Skeletal muscle cell (primary cell): ENCODE measurements at regions not wholly inside any gene's neighbourhood (a gene's known extent, or its start where the extent isn't known, plus 50 kb on each side); places are given as distances from the start of the nearest gene placed in this dataset.
A peak's percentile ranks its signal among the peaks of the same experiment; 100 is the strongest.

Experiments used
- DNase-seq: peaks from one replicate; pipeline ENCODE4 v3.0.0-alpha.2; 2010; ENCODE audit warnings: low read depth
- H3K4me3 ChIP-seq: 2 replicates; pipeline ENCODE4 v1.5.1; 2011; ENCODE audit warnings: low read depth, mild to moderate bottlenecking, control low read depth, low read length, moderate library complexity

DNA sequence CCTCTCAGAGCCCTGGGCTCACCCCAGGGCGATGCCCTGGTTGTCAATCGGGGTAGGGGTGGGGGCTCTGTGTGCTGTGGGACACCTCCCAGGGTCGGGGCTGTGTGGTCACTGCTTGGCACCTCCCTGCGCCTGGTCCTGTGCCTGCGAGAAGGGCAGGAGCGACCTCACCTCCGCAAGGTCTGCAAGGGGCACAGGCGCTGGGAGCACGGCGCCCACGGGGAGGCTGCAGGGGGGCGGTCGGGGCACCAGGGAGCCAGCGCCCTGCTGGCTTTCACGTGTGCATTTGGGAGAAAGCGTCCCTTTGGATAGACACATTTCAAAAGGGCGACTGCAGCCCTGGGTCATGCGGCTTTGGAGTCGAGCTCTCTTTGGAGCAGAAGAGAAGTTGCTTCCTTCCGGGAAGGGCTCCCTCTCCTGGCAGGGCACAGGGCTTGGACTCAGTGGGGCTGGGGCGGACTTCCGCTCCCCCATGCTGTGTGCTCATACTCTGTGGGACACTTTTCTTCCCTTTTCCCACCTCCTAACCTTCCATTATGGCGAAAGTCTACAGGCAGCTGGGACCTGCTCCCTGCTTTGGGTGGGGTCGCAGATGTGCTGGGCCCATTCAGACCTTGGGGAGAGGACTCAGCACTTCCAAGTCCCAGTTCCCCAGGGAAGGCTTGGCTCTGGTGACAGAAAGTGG is 52.9 kb upstream of the SLC28A3 start:
- H3K4me3 ChIP-seq, result no peak overlapping the region
- DNase-seq, result no peak

DNA sequence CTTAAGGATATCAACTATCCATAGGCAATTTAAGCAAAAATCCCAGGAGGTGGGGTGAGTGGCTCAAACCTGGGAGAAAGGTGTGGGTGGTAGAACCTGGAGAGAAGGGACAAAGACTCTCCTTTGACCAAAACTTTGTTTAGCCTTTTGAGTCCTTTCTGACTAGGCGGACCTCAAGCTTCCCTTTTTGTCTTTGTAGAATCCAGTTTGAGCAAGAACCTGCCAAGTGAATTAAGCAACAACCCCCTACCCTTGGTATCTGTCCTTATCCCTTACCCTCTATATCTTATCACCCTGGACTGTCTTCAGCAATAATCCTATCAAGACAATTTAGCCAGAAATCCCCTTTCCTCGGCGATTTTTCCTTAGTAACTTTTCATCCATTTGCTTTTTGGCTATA is 53.5 kb upstream of the SLC28A3 start:
- DNase-seq, result no peak
- no peak overlapping the region for H3K4me3 ChIP-seq

GRCh38 chr9:84397151-84397728 is 56.7 kb upstream of the SLC28A3 start:
- DNase-seq, result peak; percentile 16
- H3K4me3 ChIP-seq, result no peak overlapping the region

DNA sequence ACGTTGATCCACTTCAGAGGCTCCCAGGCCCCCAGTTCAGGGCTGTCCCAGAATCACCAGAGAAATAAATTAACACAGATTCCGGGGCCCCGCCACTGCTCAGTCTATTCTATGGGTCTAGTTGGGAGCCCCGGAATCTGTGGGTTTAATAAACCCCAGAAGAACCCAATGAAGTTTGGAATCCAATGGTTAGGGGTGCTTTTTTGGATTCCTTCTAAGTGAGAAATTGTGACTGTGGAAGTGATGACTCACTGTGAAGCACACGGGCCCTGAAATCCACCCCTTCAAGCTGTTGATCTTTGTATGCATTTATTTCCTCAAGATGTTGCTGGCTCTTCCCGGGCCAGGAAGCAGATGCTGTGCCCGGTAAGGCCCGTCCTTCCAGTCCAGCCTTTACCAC is 57.3 kb upstream of the SLC28A3 start:
- peak; percentile 25 for DNase-seq

DNA sequence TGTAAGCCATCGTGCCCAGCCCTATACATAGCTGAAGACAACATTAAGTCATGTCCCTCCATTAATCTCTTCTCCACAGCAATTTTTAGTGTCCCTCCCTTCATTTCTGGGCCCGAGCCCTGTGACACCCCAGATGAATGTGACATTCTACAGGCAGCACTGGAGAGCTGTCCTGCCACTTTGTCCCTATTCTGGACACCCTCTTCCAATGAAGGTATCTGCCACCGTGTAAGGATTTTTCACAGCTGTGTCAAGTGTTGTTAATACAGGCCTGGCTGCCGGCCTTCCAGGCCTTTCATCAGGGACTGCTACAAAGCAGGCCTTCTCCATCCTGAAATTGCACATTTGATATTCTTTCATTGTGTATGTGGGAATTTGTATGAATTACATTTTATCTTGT is 62.0 kb upstream of the SLC28A3 start:
- no peak for DNase-seq

More for the DNA sequence above, 57.3 kb upstream of the SLC28A3 start:
- H3K4me3 ChIP-seq, result no peak overlapping the region

GRCh38 chr9:84403288-84403687 is 62.7 kb upstream of the SLC28A3 start:
- DNase-seq, result no peak
- H3K4me3 ChIP-seq, result no peak overlapping the region

More for the DNA sequence above, 62.0 kb upstream of the SLC28A3 start:
- H3K4me3 ChIP-seq, result no peak overlapping the region

DNA sequence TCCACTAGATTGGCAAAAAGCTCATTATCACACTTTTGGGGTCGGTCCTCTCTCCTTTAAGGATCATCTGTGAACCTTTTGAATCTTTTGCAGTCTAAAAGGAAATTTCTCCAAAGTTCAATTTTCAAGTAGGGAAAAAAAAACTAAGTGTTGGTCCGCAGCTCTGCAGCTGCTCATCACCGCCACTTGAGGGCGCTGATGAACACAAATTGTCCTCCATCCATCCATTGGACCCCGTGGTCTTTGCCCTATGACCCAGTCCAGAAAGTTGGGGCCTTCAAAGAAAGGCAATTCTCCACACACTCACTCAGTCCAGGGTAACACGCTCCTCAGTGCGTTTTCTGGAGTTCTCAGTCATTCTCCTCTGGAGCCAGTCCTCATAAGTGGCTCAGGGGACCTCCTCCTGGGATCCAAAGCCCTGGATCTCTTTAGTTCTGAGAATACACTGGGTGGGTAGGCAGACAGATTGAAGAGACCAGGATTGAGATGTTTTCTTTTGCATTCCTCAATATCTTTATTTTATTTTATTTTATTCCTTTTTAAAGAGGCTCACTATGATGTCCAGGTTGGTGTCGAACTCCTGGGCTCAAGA is 63.6 kb upstream of the SLC28A3 start:
- H3K4me3 ChIP-seq, result no peak overlapping the region
- no peak for DNase-seq

DNA sequence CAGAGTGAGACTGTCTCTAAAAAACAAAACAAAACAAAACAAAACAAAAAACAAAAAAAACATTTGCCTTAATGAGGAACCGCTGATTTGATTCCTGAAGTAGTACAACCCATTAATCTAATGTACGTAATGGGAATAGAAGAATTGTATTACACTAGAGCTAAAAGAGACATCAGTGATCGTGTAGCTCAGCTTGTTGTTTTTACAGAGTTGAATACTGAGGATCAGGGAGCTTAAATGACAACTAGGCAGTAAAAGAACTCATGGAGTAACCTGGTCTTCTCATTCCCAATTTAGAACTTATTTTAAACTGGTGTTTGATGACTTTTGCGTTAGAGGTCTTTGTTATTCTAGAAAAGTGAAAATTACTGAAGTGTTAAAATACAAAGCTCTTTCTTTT is 65.1 kb upstream of the SLC28A3 start:
- H3K4me3 ChIP-seq, result no peak overlapping the region
- no peak for DNase-seq

DNA sequence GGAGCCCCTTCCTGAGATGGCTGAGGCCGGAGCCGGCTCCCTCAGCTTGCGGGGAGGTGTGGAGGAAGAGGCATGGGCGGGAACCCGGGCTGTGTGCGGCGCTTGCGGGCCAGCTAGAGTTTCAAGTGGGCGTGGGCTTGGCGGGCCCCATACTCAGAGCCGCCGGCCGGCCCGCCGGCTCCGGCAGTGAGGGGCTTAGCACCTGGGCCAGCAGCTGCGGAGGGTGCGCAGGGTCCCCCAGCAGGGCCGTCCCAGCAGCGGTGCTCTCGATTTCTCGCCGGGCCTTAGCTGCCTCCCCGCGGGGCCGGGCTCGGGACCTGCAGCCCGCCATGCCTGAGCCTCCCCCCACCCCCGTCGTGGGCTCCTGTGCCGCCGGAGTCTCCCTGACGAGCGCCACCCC is 67.9 kb upstream of the SLC28A3 start:
- no peak for DNase-seq
- no peak overlapping the region for H3K4me3 ChIP-seq

- DNase-seq, result no peak
- H3K4me3 ChIP-seq, result no peak overlapping the region
These were observed 71.2 kb upstream of the SLC28A3 start for GRCh38 chr9:84411683-84412267.

- DNase-seq, result no peak
- no peak overlapping the region for H3K4me3 ChIP-seq
These were observed 72.1 kb upstream of the SLC28A3 start for GRCh38 chr9:84412654-84413053.

DNA sequence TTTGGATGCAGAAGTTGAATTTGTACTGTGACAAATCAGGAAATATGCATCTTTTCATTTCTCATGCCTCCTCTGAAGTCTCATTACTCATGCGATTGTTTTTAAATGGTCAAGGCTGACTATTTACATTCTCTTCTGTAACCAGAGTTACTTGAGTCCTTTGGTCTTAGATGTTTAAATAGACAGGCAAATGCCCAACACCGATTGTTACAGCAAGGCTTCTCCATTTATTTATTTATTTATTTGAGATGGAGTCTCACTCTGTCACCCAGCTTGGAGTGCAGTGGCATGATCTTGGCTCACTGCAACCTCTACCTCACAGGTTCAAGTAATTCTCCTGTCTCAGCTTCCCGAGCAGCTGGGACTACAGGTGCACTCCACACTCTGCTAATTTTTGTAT is 72.7 kb upstream of the SLC28A3 start:
- H3K4me3 ChIP-seq, result no peak overlapping the region
- DNase-seq, result no peak

- no peak for DNase-seq
- H3K4me3 ChIP-seq, result no peak overlapping the region
These were observed 78.6 kb upstream of the SLC28A3 start for GRCh38 chr9:84419031-84419602.

- DNase-seq, result no peak
- H3K4me3 ChIP-seq, result no peak overlapping the region
These were observed 84.4 kb upstream of the SLC28A3 start for GRCh38 chr9:84424931-84425330.

GRCh38 chr9:84432746-84433145 is 92.2 kb upstream of the SLC28A3 start:
- no peak overlapping the region for H3K4me3 ChIP-seq
- DNase-seq, result no peak

DNA sequence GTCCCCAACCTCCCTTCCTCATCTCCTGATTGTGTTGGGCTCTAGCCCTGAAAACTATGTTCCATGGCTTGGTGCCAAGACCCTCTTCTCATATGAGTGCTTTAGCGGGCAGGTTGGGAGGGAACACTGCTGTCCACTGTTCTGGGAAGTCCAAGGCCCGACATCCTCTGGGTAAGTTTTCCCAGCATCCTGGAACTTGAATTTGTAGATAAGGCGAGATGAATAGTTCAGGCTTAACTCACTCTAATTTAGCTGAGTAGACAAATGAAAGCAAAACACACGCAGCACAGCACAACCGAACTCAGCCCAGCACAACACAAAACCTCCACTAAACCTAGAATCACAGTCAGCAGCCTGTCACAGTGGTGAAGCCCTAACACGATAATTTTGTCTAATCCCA is 95.3 kb upstream of the SLC28A3 start:
- no peak overlapping the region for H3K4me3 ChIP-seq
- DNase-seq, result no peak

DNA sequence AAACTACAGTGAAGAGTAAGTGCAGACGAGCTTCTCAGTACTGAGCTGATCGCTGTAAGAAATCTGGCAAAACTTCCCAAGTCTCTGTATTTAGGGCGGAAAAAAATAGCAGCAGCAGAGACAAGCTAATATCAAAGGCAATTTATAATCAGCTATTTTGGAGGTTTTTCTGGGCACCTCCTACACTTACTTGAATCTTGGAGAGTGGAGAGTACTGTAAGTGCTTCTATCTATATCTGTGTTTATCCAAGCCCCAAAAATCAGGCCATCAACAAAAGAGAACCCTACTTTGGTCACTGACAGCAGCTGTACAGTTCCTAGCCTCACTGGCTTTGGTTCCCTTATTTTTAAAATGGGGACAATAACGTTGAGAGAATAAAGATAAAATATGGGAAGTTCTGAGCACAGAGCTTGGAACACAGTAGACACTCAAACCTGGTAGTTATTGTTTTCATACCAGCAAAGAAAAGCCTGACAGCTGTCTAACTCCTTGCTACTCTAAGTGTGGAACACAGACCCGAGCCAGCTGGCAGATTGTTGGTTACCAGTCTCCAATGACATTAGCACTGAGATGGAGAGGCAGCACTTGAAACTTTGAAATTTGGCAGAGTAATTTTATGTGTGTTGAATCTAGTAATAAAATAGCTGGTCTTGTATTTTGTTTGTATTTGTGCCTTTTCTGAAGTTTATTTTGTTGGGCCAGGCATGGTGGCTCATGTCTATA is 96.0 kb upstream of the SLC28A3 start:
- no peak for DNase-seq
- no peak overlapping the region for H3K4me3 ChIP-seq

- DNase-seq, result no peak
These were observed 97.8 kb upstream of the SLC28A3 start for GRCh38 chr9:84438391-84438790.

GRCh38 chr9:84439250-84439649 is 98.7 kb upstream of the SLC28A3 start:
- H3K4me3 ChIP-seq, result no peak overlapping the region
- no peak for DNase-seq

More at GRCh38 chr9:84438391-84438790, 97.8 kb upstream of the SLC28A3 start:
- no peak overlapping the region for H3K4me3 ChIP-seq

- no peak for DNase-seq
- no peak overlapping the region for H3K4me3 ChIP-seq
These were observed 102.2 kb upstream of the SLC28A3 start for GRCh38 chr9:84442712-84443111.
